ENCODE measurements at regions not wholly inside any gene's neighbourhood (a gene's known extent, or its start where the extent isn't known, plus 50 kb on each side); places are given as distances from the start of the nearest gene placed in this dataset.

DNA sequence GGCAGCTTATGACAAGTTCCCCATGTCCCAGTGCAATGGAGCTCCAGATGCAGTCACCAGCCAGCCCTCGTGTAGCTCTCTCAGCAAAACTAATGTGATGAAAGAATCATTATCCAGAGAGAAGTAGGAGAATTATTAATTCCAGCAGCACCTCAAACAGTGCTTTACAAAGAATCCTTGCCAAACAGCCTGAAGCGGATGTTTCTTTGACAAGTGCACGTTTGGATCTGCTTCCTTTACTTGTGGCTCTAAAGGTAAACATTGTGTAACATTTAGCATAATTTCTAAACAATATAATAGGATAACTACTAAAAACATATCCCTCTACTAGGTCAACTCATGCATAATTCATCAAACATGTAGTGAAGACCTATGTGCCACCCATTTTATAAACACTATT, 197.0 kb downstream of the FAM181B start:
- H3K4me1 ChIP-seq = no peaks in the 10 kb centered on the region
- no peaks in the 10 kb centered on the region for H3K27me3 ChIP-seq
- intact Hi-C loops (cut with DNase I; ENCODE audit: low total_unique reads) = no loop called here
- no peaks in the 10 kb centered on the region for H3K36me3 ChIP-seq
- H3K4me3 ChIP-seq = no peak overlapping the region
- H3K9me3 ChIP-seq = no peaks in the 10 kb centered on the region
- no peak overlapping the region for H3K27ac ChIP-seq
- DNase-seq = no peak
- TF ChIP-seq, protein P1, sequence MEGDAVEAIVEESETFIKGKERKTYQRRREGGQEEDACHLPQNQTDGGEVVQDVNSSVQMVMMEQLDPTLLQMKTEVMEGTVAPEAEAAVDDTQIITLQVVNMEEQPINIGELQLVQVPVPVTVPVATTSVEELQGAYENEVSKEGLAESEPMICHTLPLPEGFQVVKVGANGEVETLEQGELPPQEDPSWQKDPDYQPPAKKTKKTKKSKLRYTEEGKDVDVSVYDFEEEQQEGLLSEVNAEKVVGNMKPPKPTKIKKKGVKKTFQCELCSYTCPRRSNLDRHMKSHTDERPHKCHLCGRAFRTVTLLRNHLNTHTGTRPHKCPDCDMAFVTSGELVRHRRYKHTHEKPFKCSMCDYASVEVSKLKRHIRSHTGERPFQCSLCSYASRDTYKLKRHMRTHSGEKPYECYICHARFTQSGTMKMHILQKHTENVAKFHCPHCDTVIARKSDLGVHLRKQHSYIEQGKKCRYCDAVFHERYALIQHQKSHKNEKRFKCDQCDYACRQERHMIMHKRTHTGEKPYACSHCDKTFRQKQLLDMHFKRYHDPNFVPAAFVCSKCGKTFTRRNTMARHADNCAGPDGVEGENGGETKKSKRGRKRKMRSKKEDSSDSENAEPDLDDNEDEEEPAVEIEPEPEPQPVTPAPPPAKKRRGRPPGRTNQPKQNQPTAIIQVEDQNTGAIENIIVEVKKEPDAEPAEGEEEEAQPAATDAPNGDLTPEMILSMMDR (IDR thresholded peaks at IDR 0.05) = no peak

- intact Hi-C loops (cut with DNase I; ENCODE audit: low total_unique reads) = no loop called here
- no peak for DNase-seq
- Histone ChIP-seq H3K36me3 (no peaks in the 10 kb centered on the region), H3K9me3 (no peaks in the 10 kb centered on the region), H3K27me3 (no peaks in the 10 kb centered on the region), H3K4me1 (no peaks in the 10 kb centered on the region), H3K4me3 (no peak overlapping the region), H3K27ac (no peak overlapping the region)
- TF ChIP-seq, protein P1 (IDR thresholded peaks at IDR 0.05) = no peak
These were observed 199.9 kb downstream of the FAM181B start for GRCh38 chr11:82533628-82534327.

DNA sequence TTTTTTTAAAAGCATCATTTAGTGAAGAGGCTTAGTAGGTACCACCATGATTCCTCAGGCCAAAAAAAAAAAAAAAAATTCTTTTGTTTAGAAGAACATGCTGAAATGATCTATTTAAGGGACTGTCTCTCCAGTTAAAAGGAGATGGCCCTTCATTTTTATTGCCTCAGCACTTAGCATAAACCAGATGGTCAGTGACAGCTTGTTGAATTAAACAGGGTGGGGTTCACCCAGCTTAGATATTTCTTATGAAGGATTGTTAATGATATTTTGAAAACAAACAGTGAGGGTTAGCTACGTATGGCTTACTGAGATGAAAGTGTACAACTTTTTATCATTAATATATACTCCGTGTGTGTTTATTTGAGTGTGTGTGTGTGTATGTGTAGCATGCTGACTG, 203.7 kb downstream of the FAM181B start:
- Histone ChIP-seq H3K36me3 (no peaks in the 10 kb centered on the region), H3K9me3 (no peaks in the 10 kb centered on the region), H3K4me3 (no peak overlapping the region), H3K27me3 (no peaks in the 10 kb centered on the region), H3K4me1 (no peaks in the 10 kb centered on the region), H3K27ac (no peak overlapping the region)
- intact Hi-C loops (cut with DNase I; ENCODE audit: low total_unique reads) = no loop called here
- TF ChIP-seq, protein P1 (IDR thresholded peaks at IDR 0.05) = no peak
- DNase-seq = no peak

GRCh38 chr11:82527081-82527584, 206.5 kb downstream of the FAM181B start:
- intact Hi-C loops (cut with DNase I; ENCODE audit: low total_unique reads) = no loop called here
- no peak overlapping the region for H3K4me3 ChIP-seq
- H3K27ac ChIP-seq = no peak overlapping the region
- TF ChIP-seq, protein P1 (IDR thresholded peaks at IDR 0.05) = no peak
- no peaks in the 10 kb centered on the region for H3K9me3 ChIP-seq
- H3K4me1 ChIP-seq = no peaks in the 10 kb centered on the region
- no peaks in the 10 kb centered on the region for H3K36me3 ChIP-seq
- H3K27me3 ChIP-seq = no peaks in the 10 kb centered on the region
- no peak for DNase-seq

- H3K4me3 ChIP-seq = no peak overlapping the region
- H3K27me3 ChIP-seq = no peaks in the 10 kb centered on the region
- DNase-seq = peak in 1 of 2 donors; percentile 22
- no peak overlapping the region for H3K27ac ChIP-seq
- TF ChIP-seq, protein P1 (IDR thresholded peaks at IDR 0.05) = no peak
- intact Hi-C loops (cut with DNase I; ENCODE audit: low total_unique reads) = no loop called here
- H3K4me1 ChIP-seq = no peaks in the 10 kb centered on the region
- H3K36me3 ChIP-seq = no peaks in the 10 kb centered on the region
- H3K9me3 ChIP-seq = no peaks in the 10 kb centered on the region
These were observed 210.5 kb downstream of the FAM181B start for GRCh38 chr11:82523141-82523540.

Measured in tibial artery (tissue), 4 donors.